ENCODE measurements at regions not wholly inside any gene's neighbourhood (a gene's known extent, or its start where the extent isn't known, plus 50 kb on each side); places are given as distances from the start of the nearest gene placed in this dataset.
A peak's percentile ranks its signal among the peaks of the same experiment; 100 is the strongest.
"Not testable (repeated sequence)": the region's sequence is repeated elsewhere in the genome, so short reads cannot be mapped to it uniquely, and the experiment has no call there.

DNA sequence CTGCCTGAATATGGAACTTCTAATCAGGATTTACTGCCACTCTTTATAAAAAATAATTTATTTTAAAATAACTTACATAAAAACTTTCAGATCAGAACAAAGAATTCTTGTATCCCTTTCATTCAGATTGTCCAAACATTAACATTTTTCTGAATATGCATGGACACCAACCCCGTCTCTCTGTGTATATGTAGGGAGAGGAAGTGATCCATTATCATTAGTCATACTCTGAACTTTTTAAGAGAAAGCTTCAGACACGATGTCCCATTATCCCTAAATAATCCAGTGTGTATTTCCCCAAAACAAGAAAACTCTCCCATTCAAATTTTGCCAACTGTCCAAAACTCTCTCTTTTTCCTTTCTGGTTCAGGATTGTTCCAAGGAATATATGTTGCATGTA lies 122.3 kb upstream of the CXADR start:
- DNase-seq (ENCODE audit: low spot score), result no peak

DNA sequence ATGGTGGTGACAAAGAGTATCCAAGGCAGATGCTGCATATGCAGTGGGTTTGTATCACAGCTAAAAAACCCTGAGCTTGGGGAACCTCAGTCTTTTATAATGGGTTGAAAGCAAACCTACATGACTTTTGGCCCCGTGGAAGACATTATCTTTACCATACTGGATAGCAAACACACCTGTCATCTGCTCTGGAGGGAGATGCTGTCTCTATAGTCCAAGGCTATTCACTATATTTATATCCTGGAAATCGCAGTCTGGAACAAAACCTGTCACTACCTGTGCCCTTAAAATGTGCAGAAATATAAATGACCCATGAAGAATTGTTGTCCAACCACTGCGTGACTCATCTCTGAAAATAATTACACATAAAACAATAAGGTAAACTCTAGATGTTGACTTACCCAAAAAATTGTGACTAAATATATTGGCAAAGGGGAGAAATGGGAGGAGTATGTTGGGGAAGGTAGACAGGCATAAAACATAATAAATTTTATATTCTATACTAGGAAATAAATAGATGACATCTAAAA lies 121.0 kb upstream of the CXADR start:
- no peak for DNase-seq (ENCODE audit: low spot score)

DNA sequence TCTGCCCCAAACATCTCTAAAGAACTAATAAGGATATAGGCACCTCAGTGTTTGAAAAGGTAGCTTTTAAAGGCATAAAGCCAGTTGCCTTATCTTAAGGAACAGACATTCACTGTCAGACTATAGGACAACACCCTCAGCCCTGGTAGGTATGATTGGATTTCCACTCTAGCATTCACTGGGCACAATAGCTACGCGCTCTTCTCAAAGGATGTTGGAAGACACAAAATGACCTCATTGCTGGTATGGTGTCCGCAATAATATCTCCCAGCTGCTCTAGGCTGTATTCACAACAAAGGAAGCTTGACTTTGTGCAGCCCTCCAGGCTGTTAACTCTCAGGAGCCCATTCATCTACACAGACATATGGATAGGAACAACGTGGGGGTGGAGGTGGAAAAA lies 119.4 kb upstream of the CXADR start:
- no peak for DNase-seq (ENCODE audit: low spot score)

DNA sequence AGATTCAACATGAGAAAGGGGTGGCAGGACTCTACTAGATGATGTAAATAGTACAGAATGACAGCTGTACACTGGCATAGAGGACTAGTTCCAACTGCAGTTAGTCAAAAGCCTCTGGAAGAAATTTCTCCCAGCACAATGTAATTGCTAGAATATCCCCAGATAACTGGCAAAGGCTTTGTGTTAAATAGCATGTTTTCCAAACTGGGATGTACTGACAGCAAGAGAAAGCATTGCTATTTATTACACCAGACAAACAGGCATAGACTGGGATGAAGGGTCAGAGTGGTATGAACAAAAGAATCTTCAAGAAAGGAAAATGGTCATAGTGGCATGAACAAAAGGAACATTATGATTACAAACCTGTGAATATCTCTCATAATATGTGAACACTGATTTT lies 115.9 kb upstream of the CXADR start:
- DNase-seq (ENCODE audit: low spot score), result no peak

DNA sequence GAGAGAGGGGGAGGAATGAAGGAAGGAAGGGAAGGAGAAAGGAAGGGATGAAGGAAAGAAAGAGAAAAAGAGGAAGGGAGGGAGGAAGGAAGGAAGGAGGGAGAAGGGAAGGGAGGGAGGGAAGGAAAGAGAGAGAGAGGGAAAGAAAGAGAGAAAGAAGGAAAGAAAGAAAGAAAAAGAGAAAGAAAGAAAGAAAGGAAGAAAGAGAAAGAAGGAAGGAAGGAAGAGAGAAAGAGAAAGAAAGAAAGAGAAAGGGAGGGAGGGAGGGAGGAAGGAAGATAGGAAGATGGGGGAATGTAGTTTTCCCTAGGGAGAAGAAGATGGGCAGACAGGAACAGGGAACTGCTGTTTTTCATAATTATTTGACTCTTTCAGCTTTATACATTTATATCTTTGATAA lies 115.1 kb upstream of the CXADR start:
- no peak for DNase-seq (ENCODE audit: low spot score)

DNA sequence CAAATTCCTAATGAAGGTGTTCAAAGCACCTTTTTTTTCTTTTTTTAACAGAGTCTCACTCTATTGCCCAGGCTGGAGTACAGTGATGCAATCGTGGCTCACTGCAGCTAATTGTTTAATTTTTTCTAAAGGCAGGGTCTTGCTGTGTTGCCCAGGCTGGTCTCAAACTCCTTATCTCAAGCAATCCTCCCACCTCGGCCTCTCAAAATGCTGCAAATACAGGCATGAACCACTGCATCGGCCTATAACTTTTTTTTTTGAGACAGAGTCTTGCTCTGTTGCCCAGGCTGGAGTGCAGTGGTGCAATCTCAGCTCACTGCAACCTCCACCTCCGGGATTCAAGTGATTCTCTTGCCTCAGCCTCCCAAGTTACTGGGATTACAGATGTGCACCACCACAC lies 113.9 kb upstream of the CXADR start:
- not testable (repeated sequence) for DNase-seq (ENCODE audit: low spot score)

DNA sequence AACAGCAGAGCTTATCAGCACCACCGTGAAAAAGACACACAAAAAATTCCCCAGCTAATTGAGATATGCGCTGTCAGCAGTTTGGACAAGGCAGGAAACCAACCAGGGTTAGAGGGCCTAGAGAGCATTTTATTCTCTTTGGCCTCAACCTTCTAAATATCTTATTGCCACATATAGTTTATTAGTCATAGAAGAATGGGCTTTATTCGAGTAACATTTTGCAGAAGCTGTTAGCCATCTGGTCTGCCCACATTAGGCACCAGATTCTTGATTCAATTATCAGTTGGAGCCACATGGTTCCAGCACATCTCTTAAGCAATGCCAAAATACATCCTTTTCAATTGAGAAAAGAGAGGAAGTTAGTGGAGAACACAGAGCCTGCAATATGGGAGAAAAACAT lies 109.9 kb upstream of the CXADR start:
- DNase-seq (ENCODE audit: low spot score), result no peak

DNA sequence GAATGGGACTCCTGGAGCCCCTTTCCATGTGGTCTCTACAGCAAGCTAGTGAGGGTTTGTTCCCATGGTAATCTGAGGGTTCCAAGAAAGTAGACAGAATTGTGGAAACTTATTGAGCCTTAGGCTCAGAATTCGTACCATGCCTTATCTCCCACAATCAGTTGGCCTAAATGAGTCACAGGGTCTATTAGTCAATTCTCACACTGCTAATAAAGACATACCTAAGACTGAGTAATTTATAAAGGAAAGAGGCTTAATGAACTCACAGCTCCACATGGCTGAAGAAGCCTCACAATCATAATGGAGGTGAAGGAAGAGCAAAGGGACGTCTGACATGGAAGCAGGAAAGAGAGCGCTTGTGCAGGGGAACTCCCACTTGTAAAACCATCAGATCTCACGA lies 106.6 kb upstream of the CXADR start:
- no peak for DNase-seq (ENCODE audit: low spot score)

DNA sequence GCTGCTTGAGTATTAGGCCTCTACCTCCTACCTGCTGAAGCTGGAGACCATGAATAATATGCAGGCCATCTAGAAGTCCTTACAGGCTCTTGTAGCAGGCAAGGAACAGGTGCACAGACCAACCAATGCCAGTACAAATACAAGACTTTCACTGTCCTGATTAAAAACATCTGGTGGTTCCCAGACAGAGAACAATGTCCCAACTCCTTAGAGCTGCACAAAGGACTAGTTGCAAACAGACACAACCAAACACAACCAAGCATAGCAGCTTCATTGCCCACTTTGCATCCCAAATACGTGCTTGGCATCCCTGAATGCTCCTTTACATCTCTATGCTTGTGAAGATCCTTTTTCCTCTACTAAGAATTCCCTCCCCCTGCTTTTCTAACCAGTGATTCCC lies 98.1 kb upstream of the CXADR start:
- DNase-seq (ENCODE audit: low spot score), result no peak

DNA sequence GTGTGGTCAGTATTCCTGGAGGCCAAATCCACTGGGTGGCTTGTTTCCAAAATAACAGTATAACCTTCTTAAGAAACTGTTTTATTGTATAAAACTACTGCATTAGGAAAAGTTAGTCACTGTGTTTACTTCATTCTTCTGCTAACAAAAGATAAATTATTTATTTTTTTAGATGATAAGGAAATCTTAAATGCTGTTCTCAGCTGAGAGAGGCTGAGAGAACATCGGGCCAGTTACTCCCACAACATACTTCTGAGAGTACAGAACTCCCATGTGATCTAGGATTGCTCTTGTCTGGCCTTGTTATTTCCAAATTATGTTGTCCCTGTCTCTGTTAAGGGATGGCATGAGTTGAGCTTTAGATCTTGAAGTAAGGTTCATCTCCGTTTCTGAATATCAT lies 96.7 kb upstream of the CXADR start:
- DNase-seq (ENCODE audit: low spot score), result no peak

DNA sequence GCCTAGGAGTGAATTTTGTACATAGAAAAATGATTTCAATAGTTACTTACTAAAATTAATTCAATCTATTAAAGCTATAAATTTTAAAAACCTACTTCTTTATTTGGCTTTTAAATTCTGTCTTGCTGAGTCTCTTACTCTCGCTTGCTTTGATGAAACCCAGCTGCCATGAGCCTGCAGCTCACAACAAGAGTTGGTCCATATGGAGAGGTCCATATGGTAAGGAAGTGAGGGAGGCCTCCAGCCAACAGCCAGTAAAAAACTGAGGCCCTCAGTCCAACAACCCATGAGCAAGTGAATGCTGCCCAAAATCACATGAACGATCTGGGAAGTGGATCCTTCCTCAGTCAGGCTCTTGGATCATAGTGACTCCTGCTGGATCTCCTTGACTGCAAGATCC lies 89.9 kb upstream of the CXADR start:
- no peak for DNase-seq (ENCODE audit: low spot score)

DNA sequence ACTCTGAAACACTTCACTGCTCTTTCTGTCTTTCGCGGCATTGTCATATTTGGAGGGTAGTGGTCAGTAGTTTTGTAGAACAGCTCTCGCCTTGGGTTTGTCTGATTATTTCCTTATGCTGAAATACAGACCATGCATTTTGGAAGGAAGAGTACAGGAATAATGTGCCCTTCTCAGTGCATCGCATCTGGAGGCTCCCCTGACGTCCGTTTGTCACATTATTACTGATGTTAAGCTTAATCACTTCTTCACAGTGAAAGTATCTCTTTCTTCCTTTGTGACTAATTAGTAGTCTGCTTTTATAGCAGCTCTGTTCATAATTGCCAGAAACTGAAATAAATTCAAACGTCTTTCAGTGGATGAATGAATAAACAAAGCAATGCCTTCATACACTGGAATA lies 85.7 kb upstream of the CXADR start:
- no peak for DNase-seq (ENCODE audit: low spot score)

DNA sequence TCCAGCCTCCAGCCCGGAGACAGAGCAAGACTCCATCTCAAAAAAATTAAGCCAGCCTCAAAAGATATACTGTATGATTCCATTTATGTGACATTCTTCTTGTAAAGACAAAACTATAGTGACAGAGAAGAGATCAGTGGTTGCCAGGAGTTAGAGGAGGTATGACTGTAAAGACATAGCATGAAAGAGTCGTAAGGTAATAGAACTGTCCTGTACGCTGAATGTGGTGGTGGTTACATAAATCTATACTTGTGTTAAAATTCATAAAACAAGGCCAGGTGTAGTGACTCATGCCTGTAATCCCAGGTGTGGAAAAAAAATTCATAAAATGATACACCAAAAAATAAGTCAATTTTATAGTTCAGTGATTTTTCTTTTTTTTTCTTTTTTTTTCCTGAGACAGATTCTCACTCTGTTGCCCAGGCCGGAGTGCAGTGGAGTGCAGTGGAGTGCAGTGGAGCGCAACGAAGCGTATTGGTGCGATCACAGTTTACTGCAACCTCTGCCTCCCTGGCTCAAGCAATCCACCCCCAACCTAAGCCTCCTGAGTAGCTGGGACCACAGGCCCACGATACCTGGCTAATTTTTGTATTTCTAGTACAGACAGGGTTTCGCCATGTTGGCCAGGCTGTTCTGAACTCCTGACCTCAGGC lies 84.9 kb upstream of the CXADR start:
- no peak for DNase-seq (ENCODE audit: low spot score)

DNA sequence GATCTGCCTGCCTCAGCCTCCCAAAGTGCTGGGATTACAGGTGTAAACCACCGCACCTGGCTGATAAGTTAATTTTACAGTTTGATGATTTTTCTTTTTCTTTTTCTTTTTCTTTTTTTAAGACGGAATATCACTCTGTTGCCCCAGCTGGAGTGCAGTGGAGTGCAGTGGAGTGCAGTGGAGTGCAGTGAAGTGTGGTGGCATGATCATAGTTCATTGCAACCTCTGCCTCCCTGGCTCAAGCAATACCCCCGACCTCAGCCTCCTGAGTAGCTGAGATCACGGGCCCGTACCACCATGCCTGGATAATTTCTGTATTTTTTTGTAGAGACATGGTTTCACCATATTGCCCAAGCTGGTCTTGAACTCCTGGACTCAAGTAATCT lies 84.4 kb upstream of the CXADR start:
- no peak for DNase-seq (ENCODE audit: low spot score)

DNA sequence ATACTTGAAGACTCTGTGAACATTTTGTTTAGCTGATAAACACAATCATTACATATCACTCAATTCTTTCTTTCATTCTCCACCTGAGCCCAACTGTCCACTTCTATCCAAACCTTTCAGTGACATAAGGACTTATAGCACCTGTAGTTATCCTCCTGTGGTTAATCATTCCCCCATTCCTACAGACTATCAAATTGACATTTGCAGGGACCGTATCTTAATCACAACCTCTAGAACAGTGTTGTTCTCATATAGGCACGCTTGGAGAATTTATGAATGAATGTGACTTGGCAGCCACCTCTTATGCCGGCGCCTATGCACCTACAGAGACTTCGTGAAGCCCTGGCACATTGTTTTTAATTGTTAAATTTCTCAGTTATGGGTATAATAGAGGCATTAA lies 83.9 kb upstream of the CXADR start:
- DNase-seq (ENCODE audit: low spot score), result no peak

DNA sequence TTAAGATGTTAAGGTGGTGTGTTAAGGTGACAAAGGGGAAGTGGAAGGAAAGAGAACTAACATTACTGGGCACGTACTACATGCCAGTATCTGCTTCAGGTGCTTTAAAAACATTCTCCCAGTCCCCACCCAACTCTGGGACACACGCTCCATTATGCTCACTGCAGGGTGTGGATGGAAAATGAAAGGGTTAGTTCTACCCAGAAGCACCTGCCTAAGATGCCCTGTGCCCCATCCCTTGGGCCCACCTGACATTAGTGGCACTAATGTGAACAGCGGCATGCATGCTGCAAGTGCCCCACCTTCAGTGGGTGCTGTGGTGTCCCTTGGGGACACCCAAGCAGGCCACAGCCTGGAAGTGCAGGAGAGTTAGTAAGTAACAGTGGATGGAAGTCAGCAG lies 82.9 kb upstream of the CXADR start:
- DNase-seq (ENCODE audit: low spot score), result no peak

DNA sequence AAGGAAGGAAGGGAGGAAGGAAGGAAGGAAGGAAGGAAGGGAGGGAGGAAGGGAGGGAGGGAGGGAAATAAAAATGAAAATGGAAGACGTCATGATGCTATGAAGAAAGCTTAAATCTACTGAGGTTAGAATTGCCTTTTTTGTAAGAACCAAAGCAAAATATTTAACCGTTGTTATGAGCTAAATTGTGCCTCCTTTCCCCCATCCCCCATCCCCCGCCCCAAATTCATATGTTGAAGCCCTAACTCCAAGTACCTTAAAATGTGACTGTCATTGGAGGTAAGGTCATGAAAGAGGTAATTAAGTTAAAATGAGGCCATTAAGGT lies 80.1 kb upstream of the CXADR start:
- DNase-seq (ENCODE audit: low spot score), result no peak

DNA sequence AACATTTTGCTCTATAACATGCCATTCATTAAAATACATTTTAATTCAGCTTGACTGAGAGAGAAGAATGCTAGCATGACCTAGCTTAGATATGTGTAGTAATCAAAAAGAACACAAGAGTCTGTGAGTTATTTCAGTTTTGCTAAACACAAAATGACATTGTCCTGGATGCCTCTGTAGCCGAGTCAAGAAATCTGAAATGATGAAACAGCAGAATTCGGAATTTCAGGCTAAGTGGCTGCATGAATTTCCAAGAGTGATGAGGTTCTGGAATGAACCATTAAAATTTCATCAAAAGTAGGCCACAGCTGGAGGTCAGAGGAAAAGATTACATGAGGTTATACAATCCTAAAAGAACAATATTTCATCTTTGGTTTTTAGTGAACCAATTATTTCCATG lies 79.1 kb upstream of the CXADR start:
- DNase-seq (ENCODE audit: low spot score), result no peak

DNA sequence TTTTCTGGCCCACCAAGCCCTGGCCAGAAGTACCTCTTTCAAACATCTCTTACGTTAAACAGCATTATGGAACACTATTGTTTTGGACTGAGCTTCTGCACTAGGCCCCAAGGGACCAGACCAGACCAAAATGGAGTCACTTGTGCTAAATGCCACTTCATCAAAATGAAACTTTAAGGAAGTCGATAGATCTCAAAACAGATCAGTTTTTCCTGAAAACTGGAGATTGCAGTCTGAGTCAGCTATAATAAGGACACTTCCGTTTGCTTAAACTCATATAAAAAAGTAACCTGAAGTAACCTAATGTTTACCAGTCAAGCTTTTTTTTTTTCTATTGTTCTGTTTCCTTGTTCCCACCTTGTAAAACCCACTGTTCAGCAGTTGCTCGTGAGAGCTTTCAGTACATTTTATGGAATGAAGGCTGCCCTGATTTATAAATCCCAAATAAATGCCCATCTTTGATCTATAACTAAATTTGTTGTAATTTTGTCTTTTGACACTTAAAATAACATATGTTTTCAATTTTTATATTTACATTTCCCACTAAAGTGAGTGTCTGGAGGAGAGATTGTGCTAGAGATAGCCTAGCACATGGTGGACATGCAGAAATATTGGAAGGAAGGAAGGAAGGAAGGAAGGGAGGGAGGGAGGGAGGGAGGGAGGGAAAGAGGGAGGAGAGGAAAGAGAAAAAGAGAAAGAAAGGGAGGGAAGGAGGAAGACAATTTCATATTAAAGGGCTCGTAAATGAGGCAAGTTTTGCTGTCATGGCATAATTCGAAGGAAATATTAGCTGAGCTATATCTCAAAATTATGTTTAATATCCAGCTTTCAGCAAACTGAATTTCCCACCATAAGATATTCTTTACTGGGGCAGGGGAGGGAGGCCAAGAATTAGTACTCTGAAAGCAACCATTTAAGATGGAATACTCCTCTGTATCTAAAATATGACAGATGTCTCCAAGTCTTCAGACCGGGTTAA lies 77.0 kb upstream of the CXADR start:
- DNase-seq (ENCODE audit: low spot score), result no peak

DNA sequence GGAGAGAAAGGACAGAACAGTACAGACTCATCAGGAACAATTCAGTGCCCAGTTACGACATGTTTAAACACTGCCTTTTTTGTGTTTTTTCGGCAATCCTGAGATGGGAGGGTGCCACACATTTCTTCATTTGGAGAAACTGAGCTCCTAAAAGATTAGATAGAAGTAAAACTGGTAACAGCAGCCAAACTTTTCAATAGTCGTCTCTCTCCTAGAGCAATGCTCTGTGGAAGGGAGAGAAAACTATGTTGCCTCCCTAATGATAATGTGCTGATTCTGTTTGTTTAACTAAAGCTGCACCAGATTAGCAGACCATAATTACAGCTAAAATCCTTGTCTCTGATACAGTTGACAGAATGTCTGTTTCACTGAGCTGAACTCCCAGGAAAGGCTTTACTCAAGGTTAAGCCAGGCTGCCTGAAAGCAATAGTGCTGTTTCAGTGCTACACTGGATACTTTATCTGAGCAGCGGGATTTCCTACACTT lies 76.2 kb upstream of the CXADR start:
- no peak for DNase-seq (ENCODE audit: low spot score)

DNA sequence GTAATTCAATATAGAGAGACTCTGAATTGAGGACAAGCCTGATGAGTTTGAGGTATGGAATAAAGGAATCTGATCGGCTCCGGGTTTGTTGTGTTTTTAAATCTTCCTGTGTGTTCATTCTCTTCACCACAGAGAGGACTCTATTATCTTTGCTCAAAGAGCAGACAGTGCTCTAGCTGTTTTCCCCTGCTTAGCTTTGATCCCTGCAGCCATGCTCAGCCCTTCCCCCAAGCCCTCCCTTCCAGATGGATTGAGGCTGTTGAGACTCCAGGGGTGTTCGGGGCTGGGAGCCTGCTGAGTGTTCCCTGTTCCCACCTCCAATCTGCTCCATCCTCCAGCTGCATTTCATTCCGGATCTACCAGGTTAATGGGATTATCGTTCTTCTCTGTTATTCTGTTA lies 74.2 kb upstream of the CXADR start:
- DNase-seq (ENCODE audit: low spot score), result no peak

DNA sequence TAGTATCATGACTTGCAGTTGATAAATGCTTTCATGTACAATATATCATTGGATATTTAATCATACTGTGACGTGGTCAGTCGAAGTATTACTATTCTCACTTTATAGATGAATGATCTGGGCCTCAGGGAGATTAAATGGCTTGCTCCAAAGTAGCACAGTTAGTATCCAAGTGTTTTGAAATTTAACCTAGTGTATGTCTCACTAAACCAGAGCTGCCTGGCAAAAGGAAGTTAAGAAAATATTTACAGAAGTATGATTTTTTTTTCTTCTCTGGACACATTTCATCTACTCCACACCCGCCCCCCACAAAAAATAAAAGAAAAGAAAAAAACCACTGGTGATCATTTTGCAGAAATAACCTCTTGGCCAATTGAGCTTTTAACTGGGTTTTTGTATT lies 71.9 kb upstream of the CXADR start:
- no peak for DNase-seq (ENCODE audit: low spot score)

DNA sequence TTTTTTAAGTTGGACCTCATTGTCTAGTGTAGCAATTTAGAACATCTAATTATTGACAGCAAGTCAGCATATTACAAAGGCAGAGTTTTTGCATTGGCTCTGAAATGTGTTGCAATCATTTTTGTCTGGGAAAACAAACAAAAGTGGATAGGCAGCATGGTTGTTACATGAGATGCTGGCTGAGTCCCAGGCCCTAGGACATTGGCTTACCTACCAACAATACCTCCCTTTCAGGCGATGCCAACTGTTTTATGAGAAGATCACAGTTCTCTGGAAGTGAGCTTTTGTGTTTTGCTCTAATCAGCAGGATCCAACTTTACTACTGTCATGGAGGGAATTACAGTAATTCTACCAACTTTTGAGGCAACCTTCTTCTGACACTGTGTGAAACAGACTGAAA lies 71.5 kb upstream of the CXADR start:
- DNase-seq (ENCODE audit: low spot score), result peak; percentile 72
